ENCODE measurements at regions not wholly inside any gene's neighbourhood (a gene's known extent, or its start where the extent isn't known, plus 50 kb on each side); places are given as distances from the start of the nearest gene placed in this dataset.

DNA sequence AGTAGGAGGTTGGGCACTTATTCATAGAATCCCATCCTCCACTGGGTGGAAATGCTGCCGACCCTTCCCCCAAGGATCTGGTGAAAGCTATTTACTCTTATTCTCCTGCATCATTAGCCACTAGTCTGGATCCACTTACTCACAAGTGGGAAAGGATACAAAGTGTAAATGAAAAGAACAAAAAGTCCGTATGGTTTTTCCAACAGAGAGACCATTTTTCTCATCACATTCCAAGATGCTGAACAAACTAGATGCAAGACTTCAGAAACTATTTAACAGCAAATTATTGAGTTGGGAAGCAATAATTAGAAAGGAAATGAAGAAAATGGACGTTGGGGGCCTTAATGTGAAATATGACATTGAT lies 242.4 kb upstream of the GLI3 start:
- TF ChIP-seq, protein P1, sequence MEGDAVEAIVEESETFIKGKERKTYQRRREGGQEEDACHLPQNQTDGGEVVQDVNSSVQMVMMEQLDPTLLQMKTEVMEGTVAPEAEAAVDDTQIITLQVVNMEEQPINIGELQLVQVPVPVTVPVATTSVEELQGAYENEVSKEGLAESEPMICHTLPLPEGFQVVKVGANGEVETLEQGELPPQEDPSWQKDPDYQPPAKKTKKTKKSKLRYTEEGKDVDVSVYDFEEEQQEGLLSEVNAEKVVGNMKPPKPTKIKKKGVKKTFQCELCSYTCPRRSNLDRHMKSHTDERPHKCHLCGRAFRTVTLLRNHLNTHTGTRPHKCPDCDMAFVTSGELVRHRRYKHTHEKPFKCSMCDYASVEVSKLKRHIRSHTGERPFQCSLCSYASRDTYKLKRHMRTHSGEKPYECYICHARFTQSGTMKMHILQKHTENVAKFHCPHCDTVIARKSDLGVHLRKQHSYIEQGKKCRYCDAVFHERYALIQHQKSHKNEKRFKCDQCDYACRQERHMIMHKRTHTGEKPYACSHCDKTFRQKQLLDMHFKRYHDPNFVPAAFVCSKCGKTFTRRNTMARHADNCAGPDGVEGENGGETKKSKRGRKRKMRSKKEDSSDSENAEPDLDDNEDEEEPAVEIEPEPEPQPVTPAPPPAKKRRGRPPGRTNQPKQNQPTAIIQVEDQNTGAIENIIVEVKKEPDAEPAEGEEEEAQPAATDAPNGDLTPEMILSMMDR (IDR thresholded peaks at IDR 0.05 in 4 of 5, conservative IDR thresholded peaks at IDR 0.05 in 1 of 5): no peak
- no peak for TF ChIP-seq POLR2A (IDR thresholded peaks at IDR 0.05)

Data from gastrocnemius medialis (tissue), 4 donors.